GM21423 (cell line): ENCODE measurements at regions not wholly inside any gene's neighbourhood (a gene's known extent, or its start where the extent isn't known, plus 50 kb on each side); places are given as distances from the start of the nearest gene placed in this dataset.

Experiments used
- ATAC-seq: cut with Tn5 transposase; IDR thresholded peaks from one replicate; pipeline ENCODE4 v1.9.1; 2021; ENCODE audit warnings: mild to moderate bottlenecking, moderate library complexity; ENCODE audit not compliant: unreplicated experiment

- no peak for ATAC-seq
Observed at GRCh38 chr4:185892165-185892564, 80.2 kb upstream of the SORBS2 start.

GRCh38 chr4:185893500-185893899, 81.5 kb upstream of the SORBS2 start:
- ATAC-seq = no peak

GRCh38 chr4:185894481-185894880, 82.5 kb upstream of the SORBS2 start:
- ATAC-seq = no peak

- no peak for ATAC-seq
Observed at GRCh38 chr4:185895351-185895750, 83.4 kb upstream of the SORBS2 start.

- no peak for ATAC-seq
Observed at GRCh38 chr4:185895866-185896265, 83.9 kb upstream of the SORBS2 start.

GRCh38 chr4:185896817-185897488, 85.0 kb upstream of the SORBS2 start:
- ATAC-seq = peak; percentile 58

GRCh38 chr4:185898413-185898812, 86.4 kb upstream of the SORBS2 start:
- ATAC-seq = no peak

- no peak for ATAC-seq
Observed at GRCh38 chr4:185899833-185900232, 87.8 kb upstream of the SORBS2 start.

- no peak for ATAC-seq
Observed at GRCh38 chr4:185902654-185903053, 90.7 kb upstream of the SORBS2 start.

- ATAC-seq = no peak
Observed at GRCh38 chr4:185903205-185903604, 91.2 kb upstream of the SORBS2 start.

GRCh38 chr4:185904381-185904780, 92.4 kb upstream of the SORBS2 start:
- ATAC-seq = no peak

GRCh38 chr4:185909972-185910371, 98.0 kb upstream of the SORBS2 start:
- no peak for ATAC-seq

- ATAC-seq = no peak
Observed at GRCh38 chr4:185911556-185912064, 99.6 kb upstream of the SORBS2 start.

GRCh38 chr4:185912779-185913178, 100.8 kb upstream of the SORBS2 start:
- no peak for ATAC-seq

- no peak for ATAC-seq
Observed at GRCh38 chr4:185914583-185915199, 102.7 kb upstream of the SORBS2 start.

- no peak for ATAC-seq
Observed at GRCh38 chr4:185915271-185915670, 103.3 kb upstream of the SORBS2 start.

- no peak for ATAC-seq
Observed at GRCh38 chr4:185915817-185916216, 103.8 kb upstream of the SORBS2 start.

- no peak for ATAC-seq
Observed at GRCh38 chr4:185916231-185916630, 104.2 kb upstream of the SORBS2 start.

- ATAC-seq = no peak
Observed at GRCh38 chr4:185916683-185917082, 104.7 kb upstream of the SORBS2 start.

- no peak for ATAC-seq
Observed at GRCh38 chr4:185919107-185919506, 107.1 kb upstream of the SORBS2 start.

- ATAC-seq = no peak
Observed at GRCh38 chr4:185920171-185920570, 108.2 kb upstream of the SORBS2 start.

- no peak for ATAC-seq
Observed at GRCh38 chr4:185920691-185921260, 108.8 kb upstream of the SORBS2 start.
